Osteoblast (primary cell): ENCODE measurements at regions not wholly inside any gene's neighbourhood (a gene's known extent, or its start where the extent isn't known, plus 50 kb on each side); places are given as distances from the start of the nearest gene placed in this dataset.

ENCODE experiments used
- DNase-seq: peaks from one replicate; pipeline ENCODE4 v3.0.0; 2011; ENCODE audit warnings: low spot score, mixed read lengths; ENCODE audit not compliant: insufficient read length; ENCODE audit errors: missing footprints
- H2AFZ ChIP-seq: 2 replicates; pipeline ENCODE4 v1.6.0; 2011; ENCODE audit warnings: mild to moderate bottlenecking, low read length
- H3K27ac ChIP-seq: 2 replicates; pipeline ENCODE4 v1.5.1; 2011; ENCODE audit warnings: mild to moderate bottlenecking, low read depth, low read length, moderate library complexity
- H3K27me3 ChIP-seq: 2 replicates; pipeline ENCODE4 v1.6.0; 2012; ENCODE audit warnings: mild to moderate bottlenecking, control low read depth, inconsistent platforms, low read length, moderate library complexity; ENCODE audit not compliant: insufficient read depth
- H3K36me3 ChIP-seq: 2 replicates; pipeline ENCODE4 v1.5.1; 2011; ENCODE audit warnings: mild to moderate bottlenecking, low read length, control low read depth, moderate library complexity; ENCODE audit not compliant: insufficient read depth
- H3K4me1 ChIP-seq: 2 replicates; pipeline ENCODE4 v1.5.1; 2011; ENCODE audit warnings: mild to moderate bottlenecking, low read length, control low read depth, moderate library complexity; ENCODE audit not compliant: insufficient read depth
- H3K4me2 ChIP-seq: 2 replicates; pipeline ENCODE4 v1.6.0; 2011; ENCODE audit warnings: mild to moderate bottlenecking, low read length; ENCODE audit not compliant: insufficient read depth
- H3K4me3 ChIP-seq: fragments of 200-600 bp; sonication (generic); 3 replicates; pipeline ENCODE4 v1.5.1; 2012; ENCODE audit warnings: mild to moderate bottlenecking, low read length, inconsistent platforms; ENCODE audit not compliant: insufficient read depth
- H3K79me2 ChIP-seq: 2 replicates; pipeline ENCODE4 v1.6.0; 2012; ENCODE audit warnings: mild to moderate bottlenecking, low read length, control low read depth, inconsistent platforms; ENCODE audit not compliant: insufficient read depth
- H3K9me3 ChIP-seq: 2 replicates; pipeline ENCODE4 v1.5.1; 2011; ENCODE audit warnings: low read depth, low read length, control low read depth
- H4K20me1 ChIP-seq: 2 replicates; pipeline ENCODE4 v1.6.0; 2012; ENCODE audit warnings: mild to moderate bottlenecking, low read length, control low read depth; ENCODE audit not compliant: insufficient read depth
- CTCF ChIP-seq: IDR thresholded peaks from 2 replicates; pipeline ENCODE4 v1.5.1; 2011; ENCODE audit warnings: mild to moderate bottlenecking, low read depth, low read length, moderate library complexity; ENCODE audit errors: extremely low read depth

GRCh38 chr20:11717562-11717961 lies 200.1 kb upstream of the BTBD3 start:
- Histone ChIP-seq H3K4me2 (no peak overlapping the region), H3K27me3 (no peaks in the 10 kb centered on the region), H3K79me2 (no peaks in the 10 kb centered on the region), H3K4me3 (no peak overlapping the region), H3K9me3 (no peaks in the 10 kb centered on the region), H3K4me1 (peaks cover 4% of the 10 kb centered on the region), H2AFZ (no peak overlapping the region), H4K20me1 (no peaks in the 10 kb centered on the region), H3K27ac (no peak overlapping the region), H3K36me3 (no peaks in the 10 kb centered on the region)
- TF ChIP-seq CTCF = no peak
- no peak for DNase-seq

GRCh38 chr20:11718474-11719094 lies 199.1 kb upstream of the BTBD3 start:
- H3K79me2 ChIP-seq = no peaks in the 10 kb centered on the region
- H3K4me1 ChIP-seq = peaks cover 4% of the 10 kb centered on the region
- no peak overlapping the region for H3K4me3 ChIP-seq
- H3K27ac ChIP-seq = no peak overlapping the region
- H2AFZ ChIP-seq = no peak overlapping the region
- H3K9me3 ChIP-seq = no peaks in the 10 kb centered on the region
- H3K4me2 ChIP-seq = no peak overlapping the region
- DNase-seq = no peak
- H3K36me3 ChIP-seq = no peaks in the 10 kb centered on the region
- TF ChIP-seq CTCF = no peak
- no peaks in the 10 kb centered on the region for H4K20me1 ChIP-seq
- H3K27me3 ChIP-seq = no peaks in the 10 kb centered on the region

GRCh38 chr20:11719153-11719552 lies 198.5 kb upstream of the BTBD3 start:
- H3K4me3 ChIP-seq = no peak overlapping the region
- no peak for TF ChIP-seq CTCF
- H2AFZ ChIP-seq = no peak overlapping the region
- H3K27ac ChIP-seq = no peak overlapping the region
- H3K4me1 ChIP-seq = peaks cover 4% of the 10 kb centered on the region
- DNase-seq = no peak
- H3K9me3 ChIP-seq = no peaks in the 10 kb centered on the region
- H3K27me3 ChIP-seq = no peaks in the 10 kb centered on the region
- H4K20me1 ChIP-seq = no peaks in the 10 kb centered on the region
- H3K36me3 ChIP-seq = no peaks in the 10 kb centered on the region
- H3K4me2 ChIP-seq = no peak overlapping the region
- H3K79me2 ChIP-seq = no peaks in the 10 kb centered on the region

- H2AFZ ChIP-seq = no peak overlapping the region
- H3K9me3 ChIP-seq = no peaks in the 10 kb centered on the region
These were observed 196.3 kb upstream of the BTBD3 start for GRCh38 chr20:11721411-11721810.

More at GRCh38 chr20:11721411-11721810, 196.3 kb upstream of the BTBD3 start:
- TF ChIP-seq CTCF = no peak
- Histone ChIP-seq H3K4me3 (no peak overlapping the region), H4K20me1 (no peaks in the 10 kb centered on the region), H3K27ac (no peak overlapping the region), H3K36me3 (no peaks in the 10 kb centered on the region), H3K79me2 (no peaks in the 10 kb centered on the region), H3K4me1 (no peaks in the 10 kb centered on the region), H3K27me3 (no peaks in the 10 kb centered on the region), H3K4me2 (no peak overlapping the region)
- no peak for DNase-seq
